H1 (cell line): ENCODE measurements at regions not wholly inside any gene's neighbourhood (a gene's known extent, or its start where the extent isn't known, plus 50 kb on each side); places are given as distances from the start of the nearest gene placed in this dataset.

Source experiments
- CTCF ChIA-PET: fragments of 300-600 bp; sonication (Branson Sonifier 250); formaldehyde crosslinking; loops from one replicate; lab custom pipeline; 2021; ENCODE audit not compliant: partially characterized antibody; lab: Charles Lee
- POLR2A ChIA-PET: fragments of 300-600 bp; sonication (Branson Sonifier 250); formaldehyde crosslinking; loops from one replicate; lab custom pipeline; 2021; ENCODE audit warnings: inconsistent platforms; ENCODE audit not compliant: partially characterized antibody; lab: Charles Lee
- DNase-seq, 2 experiments: peaks; one replicate each; pipeline versions ENCODE4 v3.0.0 to v3.0.0-alpha.2; 2010 to 2022; ENCODE audit warnings: low spot score in 2 of 2, low read depth in 1 of 2, mixed read lengths in 1 of 2
- FAIRE-seq: peaks from 2 replicates; lab custom pipeline; 2011; peaks lifted over from hg19 to GRCh38; lab: Jason Lieb, UNC
- H2AFZ ChIP-seq: 2 replicates; pipeline ENCODE4 v1.8.1; 2012; ENCODE audit warnings: low read length, inconsistent platforms
- H2AK5ac ChIP-seq: 2 replicates; pipeline ENCODE4 v1.6.1; 2013; ENCODE audit warnings: low read depth, low read length
- H2BK120ac ChIP-seq: replicated peaks from 2 replicates; pipeline ENCODE3; 2013; ENCODE audit warnings: low read depth, low read length, inconsistent platforms
- H2BK12ac ChIP-seq: 2 replicates; pipeline ENCODE4 v1.6.1; 2013; ENCODE audit warnings: low read depth, low read length
- H2BK15ac ChIP-seq: 2 replicates; pipeline ENCODE4 v1.6.1; 2013; ENCODE audit warnings: low read length
- H2BK20ac ChIP-seq: 2 replicates; pipeline ENCODE4 v1.6.1; 2013; ENCODE audit warnings: low read length
- H2BK5ac ChIP-seq: 2 replicates; pipeline ENCODE4 v1.6.1; 2013; ENCODE audit warnings: low read depth, low read length
- H3K14ac ChIP-seq: 2 replicates; pipeline ENCODE4 v1.6.1; 2013; ENCODE audit warnings: inconsistent platforms; ENCODE audit not compliant: insufficient read length
- H3K18ac ChIP-seq: 2 replicates; pipeline ENCODE4 v1.6.1; 2013; ENCODE audit warnings: low read length; ENCODE audit errors: extremely low read depth
- H3K23ac ChIP-seq: 2 replicates; pipeline ENCODE4 v1.6.1; 2013; ENCODE audit warnings: inconsistent platforms; ENCODE audit not compliant: insufficient read length
- H3K23me2 ChIP-seq: 2 replicates; pipeline ENCODE4 v1.6.1; 2013; ENCODE audit warnings: low read depth, low read length
- H3K27ac ChIP-seq: 2 replicates; pipeline ENCODE4 v1.6.1; 2011; ENCODE audit warnings: low read depth, low read length, inconsistent platforms
- H3K27me3 ChIP-seq, 4 experiments: replicated peaks in 1 of 4; 1 replicate in 1 of 4; 2 replicates in 3 of 4; pipeline versions ENCODE4 v1.6.1 to v1.8.1; 2011 to 2013; ENCODE audit warnings: low read length in 3 of 4, mild to moderate bottlenecking in 3 of 4, inconsistent platforms in 2 of 4, mixed read lengths in 2 of 4, moderate library complexity in 1 of 4; ENCODE audit not compliant: control insufficient read depth in 3 of 4, insufficient read depth in 3 of 4; ENCODE audit errors: extremely low read depth in 1 of 4
- H3K36me3 ChIP-seq, 4 experiments: 2 replicates each; pipeline versions ENCODE4 v1.6.1 to v1.8.1; 2011 to 2013; ENCODE audit warnings: mild to moderate bottlenecking in 4 of 4, low read length in 3 of 4, moderate library complexity in 2 of 4, control low read depth in 1 of 4, inconsistent platforms in 1 of 4; ENCODE audit not compliant: insufficient read depth in 4 of 4, control insufficient read depth in 2 of 4
- H3K4ac ChIP-seq: replicated peaks from 2 replicates; pipeline ENCODE3; 2013; ENCODE audit warnings: low read length, low read depth, mixed read lengths, inconsistent platforms; ENCODE audit not compliant: insufficient read length
- H3K4me1 ChIP-seq, 4 experiments: replicated peaks in 1 of 4; 1 replicate in 1 of 4; 2 replicates in 3 of 4; pipeline versions ENCODE4 v1.6.1 to v1.8.1; 2011 to 2013; ENCODE audit warnings: low read length in 3 of 4, inconsistent platforms in 2 of 4, mixed read lengths in 1 of 4; ENCODE audit not compliant: insufficient read depth in 4 of 4, control insufficient read depth in 3 of 4
- H3K4me2 ChIP-seq, 2 experiments: 2 replicates each; pipeline versions ENCODE4 v1.6.1 to v1.8.1; 2011 to 2013; ENCODE audit warnings: low read depth in 2 of 2, low read length in 2 of 2, control low read depth in 1 of 2, inconsistent platforms in 1 of 2, mild to moderate bottlenecking in 1 of 2; ENCODE audit not compliant: insufficient read depth in 1 of 2
- H3K4me3 ChIP-seq, 4 experiments: fragments of 200-600, 300-600 bp in 1 of 4; sonication (generic), shearing (Covaris generic), sonication (Bioruptor Twin) in 1 of 4; 2 replicates each; pipeline versions ENCODE4 v1.5.1 to v1.8.1; 2011 to 2016; ENCODE audit warnings: low read length in 4 of 4, low read depth in 3 of 4, control low read depth in 2 of 4, inconsistent platforms in 2 of 4, mild to moderate bottlenecking in 2 of 4, mixed read lengths in 1 of 4, moderate library complexity in 1 of 4; ENCODE audit not compliant: insufficient read depth in 2 of 4; ENCODE audit errors: extremely low read depth in 1 of 4
- H3K56ac ChIP-seq: replicated peaks from 2 replicates; pipeline ENCODE3; 2013; ENCODE audit warnings: low read depth, mild to moderate bottlenecking, mixed read lengths, low read length, inconsistent platforms; ENCODE audit not compliant: insufficient read length
- H3K79me1 ChIP-seq: 2 replicates; pipeline ENCODE4 v1.6.1; 2013; ENCODE audit warnings: low read depth, low read length, control low read depth
- H3K79me2 ChIP-seq, 2 experiments: 2 replicates each; pipeline versions ENCODE4 v1.6.1 to v1.8.1; 2012 to 2013; ENCODE audit warnings: low read length in 2 of 2, mild to moderate bottlenecking in 2 of 2, inconsistent platforms in 1 of 2; ENCODE audit not compliant: insufficient read depth in 2 of 2, control insufficient read depth in 1 of 2
- H3K9ac ChIP-seq, 4 experiments: replicated peaks in 1 of 4; 1 replicate in 1 of 4; 2 replicates in 3 of 4; pipeline versions ENCODE4 v1.6.1 to v1.8.1; 2011 to 2013; ENCODE audit warnings: low read depth in 3 of 4, low read length in 3 of 4, control low read depth in 2 of 4, mild to moderate bottlenecking in 2 of 4, moderate library complexity in 2 of 4, inconsistent platforms in 1 of 4; ENCODE audit errors: extremely low read depth in 1 of 4
- H3K9me3 ChIP-seq, 2 experiments: 2 replicates each; pipeline versions ENCODE4 v1.6.1 to v1.8.1; 2012 to 2013; ENCODE audit warnings: mild to moderate bottlenecking in 2 of 2, moderate library complexity in 2 of 2, control low read depth in 1 of 2, inconsistent platforms in 1 of 2, low read depth in 1 of 2, low read length in 1 of 2, mixed read lengths in 1 of 2; ENCODE audit not compliant: insufficient read depth in 2 of 2
- H4K20me1 ChIP-seq, 2 experiments: replicated peaks in 1 of 2; 2 replicates each; pipeline versions ENCODE3 to v1.8.1; 2011 to 2013; ENCODE audit warnings: inconsistent platforms in 2 of 2, low read length in 2 of 2, mild to moderate bottlenecking in 1 of 2; ENCODE audit not compliant: insufficient read depth in 2 of 2, control insufficient read depth in 1 of 2
- H4K5ac ChIP-seq: 2 replicates; pipeline ENCODE4 v1.6.1; 2013; ENCODE audit warnings: low read length, low read depth, mixed read lengths, inconsistent platforms; ENCODE audit not compliant: insufficient read length
- H4K8ac ChIP-seq: 2 replicates; pipeline ENCODE4 v1.8.0; 2013; ENCODE audit warnings: mild to moderate bottlenecking, moderate library complexity, low read length, inconsistent platforms; ENCODE audit not compliant: insufficient read depth; ENCODE audit errors: extremely low read depth
- H4K91ac ChIP-seq: replicated peaks from 2 replicates; pipeline ENCODE3; 2013; ENCODE audit warnings: low read length, mixed read lengths, inconsistent platforms; ENCODE audit not compliant: insufficient read length
- ASH2L ChIP-seq: fragments of 200-600, 300-600 bp; sonication (generic); IDR thresholded peaks from one replicate; pipeline ENCODE4 v1.7.1; 2017; ENCODE audit warnings: low read length
- JUN ChIP-seq: IDR thresholded peaks from 2 replicates; pipeline ENCODE4 v1.6.1; 2011; ENCODE audit warnings: low read depth, mild to moderate bottlenecking, improper control_type of control experiment, low read length
- KDM5A ChIP-seq: fragments of 200-600 bp; IDR thresholded peaks from 2 replicates; pipeline ENCODE4 v1.7.1; 2012; ENCODE audit warnings: mild to moderate bottlenecking, low read length, inconsistent platforms, mixed read lengths
- MAFK ChIP-seq: IDR thresholded peaks from 2 replicates; pipeline ENCODE4 v1.6.1; 2012; ENCODE audit warnings: low read depth, mild to moderate bottlenecking, improper control_type of control experiment, low read length
- NANOG ChIP-seq: IDR thresholded peaks from 2 replicates; pipeline ENCODE4 v1.6.1; 2011; ENCODE audit warnings: low read length, low read depth, mild to moderate bottlenecking, inconsistent platforms; ENCODE audit not compliant: insufficient read depth, poor library complexity, severe bottlenecking
- RNF2 ChIP-seq: fragments of 200-900, 300-1000 bp; sonication (generic); IDR thresholded peaks from 2 replicates; pipeline ENCODE4 v1.7.1; 2016; ENCODE audit warnings: borderline replicate concordance, low read depth, mild to moderate bottlenecking, antibody characterized with exemption, low read length; ENCODE audit not compliant: poor library complexity, severe bottlenecking; ENCODE audit errors: missing control alignments
- SIX5 ChIP-seq: IDR thresholded peaks from 2 replicates; pipeline ENCODE4 v1.6.1; 2011; ENCODE audit warnings: mild to moderate bottlenecking, low read depth, low read length
- SP2 ChIP-seq: IDR thresholded peaks from 2 replicates; pipeline ENCODE4 v1.6.1; 2012; ENCODE audit warnings: mild to moderate bottlenecking, low read length, inconsistent platforms
- TAF1 ChIP-seq: IDR thresholded peaks from 2 replicates; pipeline ENCODE4 v1.6.1; 2011; ENCODE audit warnings: mild to moderate bottlenecking, low read depth, low read length
- TEAD4 ChIP-seq: IDR thresholded peaks from 2 replicates; pipeline ENCODE4 v1.6.1; 2012; ENCODE audit warnings: low read depth, low read length, inconsistent platforms, mixed read lengths
- ZNF274 ChIP-seq: IDR thresholded peaks from 2 replicates; pipeline ENCODE4 v1.7.0; 2012; ENCODE audit warnings: low read length, borderline replicate concordance; ENCODE audit errors: extremely low read depth

GRCh38 chr13:80001510-80001842 is 339.4 kb downstream of the SPRY2 start:
- no peak overlapping the region for H2BK5ac ChIP-seq
- H2AK5ac ChIP-seq = no peak overlapping the region
- CTCF ChIA-PET = interaction anchor here (1.4 kb wide), 2 partner anchors 11 to 28 kb away, joined by 5 read pairs; no protein-coding TSS in a partner anchor
- no peaks in the 10 kb centered on the region for H3K27me3 ChIP-seq
- no peak overlapping the region for H3K56ac ChIP-seq
- no peak overlapping the region for H4K5ac ChIP-seq
- H3K79me2 ChIP-seq = no peaks in the 10 kb centered on the region
- H3K9ac ChIP-seq = no peak overlapping the region
- POLR2A ChIA-PET = no interaction called here
- no peak for DNase-seq
- H3K4me3 ChIP-seq = no peak overlapping the region
- no peak overlapping the region for H3K4me2 ChIP-seq
- H2BK120ac ChIP-seq = no peak overlapping the region
- H3K36me3 ChIP-seq = no peaks in the 10 kb centered on the region
- no peak overlapping the region for H2BK12ac ChIP-seq
- H4K20me1 ChIP-seq = no peaks in the 10 kb centered on the region
- FAIRE-seq = no peak
- no peak overlapping the region for H3K18ac ChIP-seq
- H3K4me1 ChIP-seq = no peaks in the 10 kb centered on the region
- no peak overlapping the region for H3K14ac ChIP-seq
- H4K8ac ChIP-seq = no peak overlapping the region
- peak overlapping the region; percentile 36; the same call in 1 of the 2 replicates for H2AFZ ChIP-seq
- no peaks in the 10 kb centered on the region for H3K79me1 ChIP-seq
- no peaks in the 10 kb centered on the region for H3K23me2 ChIP-seq
- no peak overlapping the region for H3K4ac ChIP-seq
- H3K9me3 ChIP-seq = no peaks in the 10 kb centered on the region
- no peak overlapping the region for H3K27ac ChIP-seq
- H2BK20ac ChIP-seq = no peak overlapping the region
- no peak overlapping the region for H3K23ac ChIP-seq
- no peak overlapping the region for H4K91ac ChIP-seq
- no peak overlapping the region for H2BK15ac ChIP-seq
- TF ChIP-seq JUN (no peak), RNF2 (no peak), KDM5A (no peak), MAFK (no peak), ZNF274 (no peak), SIX5 (no peak), SP2 (no peak), TAF1 (no peak), ASH2L (no peak), NANOG (no peak), TEAD4 (no peak)
